ENCODE measurements at regions not wholly inside any gene's neighbourhood (a gene's known extent, or its start where the extent isn't known, plus 50 kb on each side); places are given as distances from the start of the nearest gene placed in this dataset.

- DNase-seq (ENCODE audit: low read depth, low spot score) (no peak), FAIRE-seq (no peak)
- no peaks in the 10 kb centered on the region for H4K20me1 ChIP-seq (replicated peaks; ENCODE audit: control insufficient read depth, extremely low read depth, insufficient read depth, low read length)
- H2AFZ ChIP-seq (ENCODE audit: low read depth, low read length) = no peak overlapping the region
- BruUV-seq (replicated peaks) = no TSS peak
- no peaks in the 10 kb centered on the region for H3K9me3 ChIP-seq (replicated peaks; ENCODE audit: control insufficient read depth, insufficient read depth, low read length)
- no peak for TF ChIP-seq FOS (IDR thresholded peaks at IDR 0.05; ENCODE audit: borderline replicate concordance, insufficient read depth, low read length)
- TF ChIP-seq EZH2 (IDR thresholded peaks at IDR 0.05; ENCODE audit: borderline replicate concordance, low read depth, low read length, severe bottlenecking) = no peak
- no peak for TF ChIP-seq MYC (IDR thresholded peaks at IDR 0.05; ENCODE audit: low read depth, low read length)
- TF ChIP-seq JUN (IDR thresholded peaks at IDR 0.05; ENCODE audit: borderline replicate concordance, insufficient read depth, insufficient read length, low read depth) = no peak
- no peak for TF ChIP-seq MAX (IDR thresholded peaks at IDR 0.05; ENCODE audit: insufficient read depth, insufficient read length)
- TF ChIP-seq CTCF (IDR thresholded peaks at IDR 0.05; ENCODE audit: extremely low read depth in 1 of 2, insufficient read depth in 1 of 2, low read depth in 1 of 2, low read length in 2 of 2) = no peak
- no peak for TF ChIP-seq GATA2 (IDR thresholded peaks at IDR 0.05; ENCODE audit: insufficient read depth, insufficient read length, low read depth, low read length)
- no peak for TF ChIP-seq POLR2AphosphoS5 (IDR thresholded peaks at IDR 0.05; ENCODE audit: insufficient read depth, low read depth, low read length)
- no peak for TF ChIP-seq POLR2A (IDR thresholded peaks at IDR 0.05; ENCODE audit: low read depth, low read length)
- dilution Hi-C loops (cut with MboI; ENCODE audit: extremely low pct_ligation_motif_present, low sequenced_read_pairs) (no loop called here), intact Hi-C loops (cut with micrococcal nuclease) (no loop called here)
- H3K9ac ChIP-seq (replicated peaks; ENCODE audit: extremely low read depth, insufficient read depth, low read length) = no peak overlapping the region
- no peak overlapping the region for H3K27ac ChIP-seq (ENCODE audit: insufficient read depth, low read depth, low read length)
- H3K4me2 ChIP-seq (ENCODE audit: insufficient read depth, low read length) = no peak overlapping the region
- POLR2A ChIA-PET = no interaction called here
- no peak overlapping the region for H3K4me3 ChIP-seq (replicated peaks in 1 of 3; ENCODE audit: insufficient read depth in 1 of 3, low read depth in 1 of 3, low read length in 3 of 3)
- CTCF ChIA-PET = no interaction called here
- H3K36me3 ChIP-seq (ENCODE audit: control insufficient read depth in 2 of 2, extremely low read depth in 1 of 2, insufficient read depth in 2 of 2, low read length in 2 of 2) = no peaks in the 10 kb centered on the region
- no peaks in the 10 kb centered on the region for H3K9me1 ChIP-seq (replicated peaks; ENCODE audit: control insufficient read depth, extremely low read depth, insufficient read depth, low read length)
- no peaks in the 10 kb centered on the region for H3K27me3 ChIP-seq (ENCODE audit: control insufficient read depth in 2 of 2, insufficient read depth in 2 of 2, low read length in 2 of 2)
- no peaks in the 10 kb centered on the region for H3K79me2 ChIP-seq (ENCODE audit: control insufficient read depth, insufficient read depth, low read length)
- H3K4me1 ChIP-seq (ENCODE audit: control insufficient read depth, extremely low read depth, insufficient read depth, low read length) = no peaks in the 10 kb centered on the region
Measured at GRCh38 chr12:86774841-86775388, 518.7 kb upstream of the MGAT4C start.

Measured in endothelial cell of umbilical vein (primary cell).